NCI-H446 (cell line): ENCODE measurements at regions not wholly inside any gene's neighbourhood (a gene's known extent, or its start where the extent isn't known, plus 50 kb on each side); places are given as distances from the start of the nearest gene placed in this dataset.
"Not testable (repeated sequence)": the region's sequence is repeated elsewhere in the genome, so short reads cannot be mapped to it uniquely, and the experiment has no call there.

Source experiments
- DNase-seq, 2 experiments: peaks; one replicate each; lab custom pipeline; 2025; lab: John Stamatoyannopoulos, UW

GRCh38 chr3:150300852-150301517, 107.1 kb upstream of the TSC22D2 start:
- DNase-seq = no peak

DNA sequence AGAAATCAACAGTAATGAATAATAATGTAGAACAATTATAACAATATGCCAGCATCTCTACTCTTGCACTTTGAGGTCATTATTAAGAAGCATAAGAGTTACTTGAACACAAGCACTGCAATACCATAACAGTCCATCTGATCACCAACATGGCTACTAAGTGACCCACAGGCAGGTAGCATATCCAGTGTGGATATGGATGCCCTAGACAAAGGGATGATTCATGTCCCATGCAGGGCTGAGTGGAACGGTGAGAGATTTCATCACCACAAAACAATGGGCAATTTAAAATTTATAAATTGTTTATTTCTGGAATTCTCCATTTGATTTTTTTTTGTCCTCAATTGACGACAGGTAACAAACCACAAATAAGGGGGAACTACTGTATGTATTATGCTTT, 107.7 kb upstream of the TSC22D2 start:
- DNase-seq = no peak

DNA sequence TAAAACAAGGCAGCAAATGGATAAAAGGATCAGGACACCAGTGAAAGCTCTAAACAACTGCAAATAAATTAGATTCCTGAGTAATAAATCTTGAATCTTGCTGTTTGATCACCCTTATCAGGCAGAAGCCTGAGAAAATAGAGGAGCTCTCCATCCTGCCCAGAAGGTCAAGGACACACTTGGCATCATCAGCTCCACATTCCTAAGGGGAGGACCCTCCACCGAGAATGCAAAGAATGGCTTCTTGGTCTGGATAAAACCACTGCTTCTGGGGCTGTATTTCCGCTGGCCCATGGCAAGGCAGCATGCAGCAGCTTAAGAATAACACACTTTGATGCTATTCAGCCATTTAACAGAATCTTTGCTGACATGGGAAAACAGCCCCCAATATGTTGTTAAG, 108.9 kb upstream of the TSC22D2 start:
- DNase-seq = no peak

DNA sequence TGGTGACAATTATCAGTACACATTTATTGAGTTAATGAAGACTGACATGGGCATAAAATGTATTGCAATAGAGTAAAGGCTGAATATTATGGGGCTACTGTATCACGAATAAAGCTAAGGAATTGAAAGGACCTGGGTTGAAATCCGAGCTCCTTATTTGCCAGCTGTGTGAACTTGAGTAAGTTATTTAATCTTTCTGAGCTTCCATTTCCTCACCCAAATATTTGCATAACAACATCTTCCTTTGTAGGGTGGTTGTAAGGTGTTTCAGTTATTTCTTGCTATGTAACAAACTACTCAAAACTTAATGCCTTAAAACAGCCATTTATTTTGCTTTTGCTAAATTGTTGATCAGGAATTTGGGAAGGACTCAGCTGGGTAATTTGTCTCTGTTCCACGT, 111.1 kb upstream of the TSC22D2 start:
- no peak for DNase-seq

DNA sequence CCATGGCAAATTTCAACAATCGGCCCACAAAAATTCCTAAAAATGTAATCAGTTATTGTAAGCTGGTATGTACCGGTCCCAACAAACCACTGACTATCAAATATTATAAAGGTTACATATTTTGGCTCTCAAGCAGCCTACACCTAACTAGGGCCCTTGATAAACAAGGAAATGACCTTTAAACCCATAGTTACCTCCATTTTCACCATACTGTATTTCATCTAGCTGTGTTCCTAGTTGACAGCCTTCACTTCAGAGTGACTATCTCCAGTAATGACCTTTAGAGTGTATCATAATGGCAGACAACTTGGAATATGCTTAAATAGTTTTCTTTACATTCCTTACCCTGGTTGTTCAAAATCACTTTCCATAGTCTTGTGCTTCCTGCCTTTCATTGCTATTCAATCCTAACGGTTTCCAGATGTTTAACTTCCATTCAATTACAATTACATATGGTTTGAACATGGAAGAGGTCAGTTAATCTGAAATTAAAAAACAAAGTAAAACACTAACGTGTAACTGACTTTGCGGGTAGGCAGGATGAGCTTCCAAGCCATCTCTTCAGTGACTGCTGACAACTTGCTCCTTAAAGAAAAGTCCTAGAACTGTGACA, 111.9 kb upstream of the TSC22D2 start:
- DNase-seq = no peak

DNA sequence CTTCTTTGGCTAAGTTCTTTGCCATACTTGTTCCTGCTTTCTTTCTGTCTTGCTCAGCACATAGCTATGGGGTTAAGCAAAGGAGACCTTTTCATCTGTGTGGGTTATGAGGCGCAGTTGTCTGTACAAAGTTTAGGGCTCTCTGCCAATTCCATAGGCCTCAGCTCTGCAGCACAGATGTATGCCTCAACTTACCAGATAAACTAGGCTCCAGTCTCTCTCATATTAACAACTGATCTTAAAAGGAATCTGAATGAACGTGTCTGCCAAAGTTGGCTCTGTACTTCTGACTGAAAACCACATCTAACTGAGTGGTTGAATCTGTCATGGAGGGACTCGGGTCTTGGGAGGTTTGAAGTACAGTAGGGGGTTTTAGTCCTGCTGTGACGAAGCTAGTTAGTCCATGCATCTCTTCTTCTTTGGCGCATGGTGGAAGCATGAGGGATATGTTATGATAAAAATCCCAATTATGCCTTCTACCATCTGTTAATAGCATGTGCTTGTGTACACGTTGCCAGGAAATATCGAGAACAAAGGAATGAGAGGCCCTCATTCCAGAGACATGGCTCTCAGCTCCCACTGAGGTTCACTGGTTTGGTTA, 114.6 kb upstream of the TSC22D2 start:
- DNase-seq = peak; percentile 29 to 86

DNA sequence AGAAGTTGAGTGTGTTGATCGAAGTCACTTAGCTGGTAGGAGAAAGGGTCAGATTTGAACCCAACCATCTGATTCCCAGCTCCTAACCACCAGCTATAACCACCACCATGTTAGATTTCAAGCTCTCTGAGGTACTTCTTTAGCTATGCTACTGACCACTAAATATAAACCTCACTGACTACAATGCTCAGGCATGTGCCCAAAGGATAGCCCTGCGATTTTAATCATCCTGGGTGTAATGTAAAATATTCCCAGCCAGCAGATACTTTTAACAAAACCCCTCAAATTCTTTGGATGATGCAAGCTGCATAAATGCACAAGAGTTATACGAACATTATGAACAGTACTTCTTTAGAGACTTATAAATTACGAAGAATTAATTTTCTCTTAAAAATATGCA, 115.2 kb upstream of the TSC22D2 start:
- DNase-seq = no peak

GRCh38 chr3:150291515-150291914, 116.6 kb upstream of the TSC22D2 start:
- DNase-seq = no peak

DNA sequence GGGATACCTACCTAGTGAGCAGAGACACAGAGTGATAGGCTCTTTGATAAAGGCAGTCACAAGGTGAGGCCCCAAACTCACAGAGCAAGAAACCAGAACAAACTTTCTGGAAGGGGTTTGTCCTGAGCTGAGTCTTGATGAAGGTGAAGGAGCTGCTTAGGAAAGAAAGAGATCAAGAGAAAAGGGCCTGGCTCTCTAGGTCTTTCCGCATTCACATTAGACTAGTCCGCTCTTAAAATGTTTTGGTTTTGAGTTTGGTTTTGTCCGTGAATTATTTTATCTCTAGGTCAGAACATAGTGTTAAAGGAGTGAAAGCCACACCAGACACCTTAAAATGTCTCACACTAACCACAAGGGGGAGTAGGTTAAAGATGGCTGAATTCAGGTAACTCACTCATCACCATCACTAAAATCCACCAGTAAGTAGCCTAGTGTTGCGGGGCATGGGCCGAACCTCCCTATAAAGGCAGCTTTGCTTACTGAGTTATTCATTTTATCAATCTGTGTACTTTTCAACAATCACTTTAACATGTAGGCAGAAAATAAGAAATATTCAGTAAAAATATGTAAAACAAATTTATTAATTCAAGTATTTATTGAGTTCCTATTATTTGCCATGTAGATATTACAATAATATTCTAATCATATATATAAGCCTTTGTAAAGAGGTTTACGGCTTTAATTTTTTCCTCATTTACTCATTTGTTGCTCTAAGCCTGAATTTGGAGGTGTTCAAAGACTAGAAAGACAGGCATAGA, 121.5 kb upstream of the TSC22D2 start:
- peak in 1 of 2 experiments; percentile 58 for DNase-seq

GRCh38 chr3:150285601-150286000, 122.5 kb upstream of the TSC22D2 start:
- DNase-seq = no peak

DNA sequence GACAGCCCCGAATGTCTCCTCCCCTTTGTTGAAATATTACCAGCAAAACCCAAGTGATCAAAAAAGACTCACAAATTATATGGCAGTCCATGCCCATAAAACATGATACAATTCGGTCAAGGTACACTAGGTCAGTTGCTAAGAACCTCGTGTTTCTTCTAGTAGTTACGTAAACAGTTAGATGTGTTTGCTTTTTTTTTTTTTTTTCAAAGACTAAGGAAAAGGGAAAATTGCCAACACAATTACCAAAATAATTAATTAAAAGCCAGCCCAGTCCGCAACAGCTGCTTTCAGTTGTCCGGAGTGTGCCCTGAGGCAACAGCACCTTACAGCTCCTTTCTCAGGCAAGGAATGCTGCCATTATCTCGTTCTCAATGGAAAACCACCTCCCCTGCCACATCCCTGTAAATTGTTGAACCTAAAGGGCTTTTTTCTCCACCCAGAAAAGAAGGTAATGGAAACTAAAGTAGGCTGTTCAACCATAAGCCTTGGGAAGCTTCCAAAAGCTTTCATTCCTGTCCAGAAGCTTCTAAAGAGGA, 129.2 kb upstream of the TSC22D2 start:
- no peak for DNase-seq

- no peak for DNase-seq
These were observed 129.9 kb upstream of the TSC22D2 start for GRCh38 chr3:150278195-150278594.

GRCh38 chr3:150277444-150277843, 130.7 kb upstream of the TSC22D2 start:
- DNase-seq = no peak

- DNase-seq = no peak
These were observed 132.2 kb upstream of the TSC22D2 start for GRCh38 chr3:150275941-150276340.

- DNase-seq = no peak
These were observed 133.7 kb upstream of the TSC22D2 start for GRCh38 chr3:150274372-150274771.

DNA sequence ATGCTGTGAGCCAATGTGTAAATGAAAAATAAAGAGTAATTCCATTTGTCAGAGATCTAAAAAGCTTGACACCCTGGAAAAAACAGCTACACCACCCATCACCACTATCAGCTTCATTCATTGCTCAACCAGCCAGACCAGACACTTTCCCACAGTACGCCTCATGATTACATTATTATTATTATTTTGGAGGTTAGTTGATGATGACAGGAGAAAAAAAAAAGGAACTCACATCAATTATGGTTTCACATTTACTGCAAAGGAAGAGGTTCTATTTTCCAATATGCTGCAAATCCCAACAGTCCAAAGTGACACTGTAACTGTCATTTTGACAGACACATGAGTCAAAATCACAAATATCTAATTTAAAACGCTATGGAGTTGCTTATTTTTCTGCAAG, 134.7 kb upstream of the TSC22D2 start:
- DNase-seq = no peak

- no peak for DNase-seq
These were observed 136.5 kb upstream of the TSC22D2 start for GRCh38 chr3:150271591-150271960.

GRCh38 chr3:150270883-150271590, 137.1 kb upstream of the TSC22D2 start:
- no peak for DNase-seq

DNA sequence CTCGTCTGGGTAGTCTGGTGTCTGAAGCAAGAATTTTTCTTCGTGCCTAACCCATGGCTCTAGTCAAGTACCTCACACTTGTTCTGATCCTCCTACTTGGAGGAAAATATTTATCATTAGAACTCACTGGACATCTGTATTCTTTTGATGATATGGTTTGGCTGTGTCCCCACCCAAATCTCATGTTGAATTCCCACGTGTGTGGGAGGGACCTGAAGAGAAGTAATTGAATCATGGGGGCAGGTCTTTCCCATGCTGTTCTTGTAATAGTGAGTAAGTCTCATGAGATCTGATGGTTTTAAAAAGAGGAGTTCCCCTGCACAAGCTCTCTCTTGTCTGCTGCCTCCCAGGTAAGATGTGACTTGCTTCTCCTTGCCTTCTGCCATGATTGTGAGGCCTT, 137.7 kb upstream of the TSC22D2 start:
- not testable (repeated sequence) for DNase-seq

DNA sequence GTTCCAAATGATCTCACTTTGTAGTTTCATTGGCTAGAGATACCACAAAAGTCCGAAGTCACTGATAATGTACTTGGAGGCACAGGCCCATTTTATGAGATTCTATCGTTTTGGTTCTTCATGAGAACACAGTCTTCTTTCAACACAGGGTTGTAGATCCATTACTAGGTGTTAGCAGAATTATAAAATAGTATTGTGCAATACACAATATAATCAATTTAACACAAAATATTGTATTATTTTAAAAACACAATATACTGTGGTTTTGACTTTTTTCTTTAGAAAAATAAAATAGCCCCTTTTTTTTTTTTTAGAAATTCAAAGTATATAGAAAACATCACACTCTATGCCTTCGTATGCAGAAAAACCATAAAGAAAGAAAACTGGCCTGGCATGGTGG, 138.6 kb upstream of the TSC22D2 start:
- DNase-seq = no peak

DNA sequence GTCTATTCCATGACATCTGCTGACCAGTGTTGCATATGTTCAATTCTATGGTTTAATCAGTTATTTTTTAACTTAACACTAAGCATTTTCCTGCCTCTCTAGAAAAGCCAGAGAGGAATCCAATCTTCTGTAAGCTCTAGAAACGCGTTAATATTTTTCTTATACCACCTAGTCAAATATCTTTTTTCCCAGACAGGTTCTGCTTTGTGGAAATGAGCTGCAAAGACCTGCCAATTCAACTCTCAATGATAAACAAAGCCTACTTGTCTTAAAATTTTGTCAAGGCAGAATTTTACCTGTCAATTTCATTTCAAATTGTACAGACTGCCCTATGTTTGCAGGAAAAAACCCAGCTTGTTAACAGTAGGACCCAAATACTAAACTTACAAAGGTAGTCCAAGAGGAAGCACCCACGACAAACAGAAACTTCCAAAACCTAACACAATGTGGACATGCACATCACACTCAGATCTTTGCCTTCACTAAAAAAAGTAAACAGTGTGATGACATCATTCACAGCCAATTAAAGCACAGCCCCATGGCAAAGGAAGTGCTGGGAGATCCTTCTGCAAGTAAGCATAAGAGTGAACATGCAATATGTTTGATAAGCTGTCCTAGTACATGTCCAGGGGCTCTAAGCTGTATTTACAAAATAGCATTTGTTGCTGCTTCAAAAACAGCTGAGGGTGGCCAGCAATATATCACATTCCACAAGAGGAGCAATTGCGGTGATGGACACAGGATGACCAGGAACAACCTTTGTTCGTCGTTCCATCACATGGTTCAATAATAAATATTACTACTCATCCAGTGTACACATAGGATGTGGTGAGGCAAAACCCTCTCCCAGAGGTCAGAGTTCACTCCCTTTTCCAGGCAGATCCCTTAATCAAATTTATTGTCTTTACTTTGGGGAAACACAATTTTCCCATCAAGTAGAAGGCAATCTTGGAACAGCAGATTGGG, 139.4 kb upstream of the TSC22D2 start:
- no peak for DNase-seq
